ENCODE measurements at regions not wholly inside any gene's neighbourhood (a gene's known extent, or its start where the extent isn't known, plus 50 kb on each side); places are given as distances from the start of the nearest gene placed in this dataset.

- DNase-seq (ENCODE audit: low read depth, low spot score), result no peak
- Mint-ChIP-seq H3K4me1 (peaks cover 14% of the 10 kb centered on the region), H3K4me3 (no peak overlapping the region), H3K27ac (ENCODE audit: unreplicated experiment) (no peak overlapping the region), H3K9me3 (no peaks in the 10 kb centered on the region), H3K36me3 (ENCODE audit: low read depth) (no peaks in the 10 kb centered on the region), H3K27me3 (ENCODE audit: low read depth) (peaks cover 28% of the 10 kb centered on the region)
- TF ChIP-seq CTCF (conservative IDR thresholded peaks at IDR 0.05), result no peak
Observed at GRCh38 chr14:22477569-22478194, 111.3 kb downstream of the DAD1 start.

DNA sequence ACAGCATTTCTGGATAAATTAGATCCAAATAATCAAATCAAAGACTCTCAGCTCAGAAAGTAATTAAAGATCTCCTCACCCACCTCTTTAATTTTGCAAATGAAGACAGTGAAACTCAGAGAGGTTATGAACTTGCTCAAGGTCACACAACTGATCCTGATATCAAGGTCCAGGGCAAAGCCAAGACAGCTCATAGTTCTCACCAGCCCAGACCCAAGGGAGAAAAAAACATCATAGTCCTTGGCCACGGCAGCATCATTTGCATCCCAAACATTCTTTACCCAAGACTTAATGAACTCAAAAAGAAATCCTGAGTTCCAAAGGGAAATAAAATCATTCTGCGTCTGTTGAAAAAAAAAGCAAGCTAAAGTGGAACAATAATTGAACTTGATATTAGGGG, 112.1 kb downstream of the DAD1 start:
- Mint-ChIP-seq H3K27me3 (ENCODE audit: low read depth) (peaks cover 28% of the 10 kb centered on the region), H3K4me3 (no peak overlapping the region), H3K36me3 (ENCODE audit: low read depth) (no peaks in the 10 kb centered on the region), H3K4me1 (peaks cover 15% of the 10 kb centered on the region), H3K9me3 (no peaks in the 10 kb centered on the region), H3K27ac (ENCODE audit: unreplicated experiment) (no peak overlapping the region)
- no peak for DNase-seq (ENCODE audit: low read depth, low spot score)
- no peak for TF ChIP-seq CTCF (conservative IDR thresholded peaks at IDR 0.05)

DNA sequence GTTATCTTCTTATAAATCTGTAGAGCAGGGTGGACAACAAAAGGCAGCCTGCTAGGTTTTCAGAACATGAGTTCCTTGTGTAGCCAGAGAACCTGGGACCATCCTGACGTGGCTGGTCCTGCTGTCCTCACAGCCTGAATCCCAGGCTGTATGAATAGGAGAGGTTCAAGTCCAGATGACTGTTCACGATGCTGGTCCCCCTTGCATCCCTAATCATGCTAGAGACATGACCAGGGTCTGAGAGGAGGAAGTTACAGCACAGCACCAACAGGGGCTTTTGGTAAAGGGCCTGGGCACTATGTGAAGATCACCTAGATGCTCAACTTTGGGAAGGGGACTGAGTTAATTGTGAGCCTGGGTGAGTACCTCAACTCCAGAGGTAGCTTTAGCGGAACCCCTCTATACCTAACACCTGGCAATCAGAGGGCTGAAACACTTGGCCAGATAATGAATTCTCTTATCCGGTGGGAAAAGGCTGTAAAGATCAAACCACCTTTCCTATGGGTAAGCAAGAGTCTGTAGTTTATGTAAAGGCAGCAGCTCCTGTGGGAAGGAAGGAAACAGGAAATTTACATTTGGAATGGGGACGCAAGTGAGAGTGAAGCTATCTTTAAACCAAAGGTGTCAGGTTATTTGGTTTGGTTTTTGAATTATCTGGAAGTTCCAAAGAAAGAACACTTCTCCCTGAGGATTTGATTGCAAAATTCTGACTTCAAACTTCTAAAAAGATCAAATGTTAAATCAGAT, 112.8 kb downstream of the DAD1 start:
- H3K27me3 Mint-ChIP-seq (ENCODE audit: low read depth), result peaks cover 25% of the 10 kb centered on the region
- TF ChIP-seq CTCF (conservative IDR thresholded peaks at IDR 0.05), result no peak
- no peaks in the 10 kb centered on the region for H3K9me3 Mint-ChIP-seq
- H3K27ac Mint-ChIP-seq (ENCODE audit: unreplicated experiment), result no peak overlapping the region
- H3K4me3 Mint-ChIP-seq, result no peak overlapping the region
- no peak for DNase-seq (ENCODE audit: low read depth, low spot score)
- peaks cover 14% of the 10 kb centered on the region for H3K4me1 Mint-ChIP-seq
- H3K36me3 Mint-ChIP-seq (ENCODE audit: low read depth), result no peaks in the 10 kb centered on the region

- Mint-ChIP-seq H3K4me1 (peaks cover 14% of the 10 kb centered on the region), H3K27me3 (ENCODE audit: low read depth) (peaks cover 20% of the 10 kb centered on the region), H3K4me3 (no peak overlapping the region), H3K9me3 (no peaks in the 10 kb centered on the region), H3K27ac (ENCODE audit: unreplicated experiment) (no peak overlapping the region), H3K36me3 (ENCODE audit: low read depth) (no peaks in the 10 kb centered on the region)
- TF ChIP-seq CTCF (conservative IDR thresholded peaks at IDR 0.05), result no peak
- no peak for DNase-seq (ENCODE audit: low read depth, low spot score)
Observed at GRCh38 chr14:22475381-22475780, 113.6 kb downstream of the DAD1 start.

- no peak overlapping the region for H3K4me3 Mint-ChIP-seq
- H3K9me3 Mint-ChIP-seq, result no peaks in the 10 kb centered on the region
- peaks cover 14% of the 10 kb centered on the region for H3K4me1 Mint-ChIP-seq
- no peak for DNase-seq (ENCODE audit: low read depth, low spot score)
- H3K27ac Mint-ChIP-seq (ENCODE audit: unreplicated experiment), result no peak overlapping the region
- peaks cover 20% of the 10 kb centered on the region for H3K27me3 Mint-ChIP-seq (ENCODE audit: low read depth)
- no peak for TF ChIP-seq CTCF (conservative IDR thresholded peaks at IDR 0.05)
- no peaks in the 10 kb centered on the region for H3K36me3 Mint-ChIP-seq (ENCODE audit: low read depth)
Observed at GRCh38 chr14:22474730-22475351, 114.2 kb downstream of the DAD1 start.

Data from neural crest cell (in vitro differentiated cells).